PC-9 (cell line): ENCODE measurements at regions not wholly inside any gene's neighbourhood (a gene's known extent, or its start where the extent isn't known, plus 50 kb on each side); places are given as distances from the start of the nearest gene placed in this dataset.

Source experiments
- CTCF ChIP-seq: fragments of 200-600 bp; sonication (generic); conservative IDR thresholded peaks from 2 replicates; pipeline ENCODE4 v1.6.1; 2017; ENCODE audit warnings: mixed run types, antibody characterized with exemption, mild to moderate bottlenecking, moderate library complexity
- EZH2 ChIP-seq: fragments of 200-600 bp; sonication (generic); IDR thresholded peaks from 2 replicates; pipeline ENCODE4 v1.8.0; 2017; ENCODE audit warnings: antibody characterized with exemption, low read depth

- TF ChIP-seq CTCF: no peak
- TF ChIP-seq EZH2: no peak
Measured at GRCh38 chr9:113753398-113754119, 122.5 kb upstream of the ZNF618 start.
